NCI-H2171 (cell line): ENCODE measurements at regions not wholly inside any gene's neighbourhood (a gene's known extent, or its start where the extent isn't known, plus 50 kb on each side); places are given as distances from the start of the nearest gene placed in this dataset.

ENCODE experiments used
- DNase-seq: peaks from one replicate; lab custom pipeline; 2025; lab: John Stamatoyannopoulos, UW

- DNase-seq = no peak
Observed at GRCh38 chr6:85193339-85193738, 256.5 kb upstream of the NT5E start.

- DNase-seq = no peak
Observed at GRCh38 chr6:85192596-85192995, 257.3 kb upstream of the NT5E start.

GRCh38 chr6:85192186-85192585 lies 257.7 kb upstream of the NT5E start:
- no peak for DNase-seq

- no peak for DNase-seq
Observed at GRCh38 chr6:85191656-85192055, 258.2 kb upstream of the NT5E start.

- DNase-seq = no peak
Observed at GRCh38 chr6:85186546-85187175, 263.2 kb upstream of the NT5E start.

GRCh38 chr6:85185977-85186376 lies 263.9 kb upstream of the NT5E start:
- no peak for DNase-seq

GRCh38 chr6:85183841-85184240 lies 266.0 kb upstream of the NT5E start:
- DNase-seq = no peak

GRCh38 chr6:85172705-85173104 lies 277.2 kb upstream of the NT5E start:
- DNase-seq = no peak

GRCh38 chr6:85172161-85172560 lies 277.7 kb upstream of the NT5E start:
- no peak for DNase-seq

- DNase-seq = no peak
Observed at GRCh38 chr6:85169189-85169588, 280.7 kb upstream of the NT5E start.

- no peak for DNase-seq
Observed at GRCh38 chr6:85168146-85168545, 281.7 kb upstream of the NT5E start.

- no peak for DNase-seq
Observed at GRCh38 chr6:85166114-85166741, 283.7 kb upstream of the NT5E start.

GRCh38 chr6:85163156-85164080 lies 286.5 kb upstream of the NT5E start:
- no peak for DNase-seq

GRCh38 chr6:85157311-85157710 lies 292.6 kb upstream of the NT5E start:
- DNase-seq = no peak

GRCh38 chr6:85143676-85144075 lies 306.2 kb upstream of the NT5E start:
- no peak for DNase-seq

GRCh38 chr6:85137865-85138264 lies 312.0 kb upstream of the NT5E start:
- no peak for DNase-seq

- no peak for DNase-seq
Observed at GRCh38 chr6:85136310-85136709, 313.6 kb upstream of the NT5E start.

GRCh38 chr6:85135376-85136094 lies 314.3 kb upstream of the NT5E start:
- DNase-seq = no peak

- no peak for DNase-seq
Observed at GRCh38 chr6:85134172-85134571, 315.7 kb upstream of the NT5E start.

GRCh38 chr6:85132091-85132490 lies 317.8 kb upstream of the NT5E start:
- no peak for DNase-seq

GRCh38 chr6:85130743-85131142 lies 319.1 kb upstream of the NT5E start:
- DNase-seq = no peak

GRCh38 chr6:85129881-85130280 lies 320.0 kb upstream of the NT5E start:
- DNase-seq = no peak
